WTC11 (cell line): ENCODE measurements at regions not wholly inside any gene's neighbourhood (a gene's known extent, or its start where the extent isn't known, plus 50 kb on each side); places are given as distances from the start of the nearest gene placed in this dataset.

Source experiments
- CBFB ChIP-seq: sonication (generic); formaldehyde crosslinking; IDR thresholded peaks from 2 replicates; pipeline ENCODE4 v1.8.1; 2022; ENCODE audit warnings: mild to moderate bottlenecking, low read depth, missing genetic modification reagents
- CREM ChIP-seq: sonication (generic); formaldehyde crosslinking; IDR thresholded peaks from 2 replicates; pipeline ENCODE4 v1.8.1; 2022; ENCODE audit warnings: mild to moderate bottlenecking, missing genetic modification reagents, moderate library complexity
- CTCF ChIP-seq: fragments of 200-600 bp; IDR thresholded peaks from 2 replicates; pipeline ENCODE4 v1.8.0; 2022; ENCODE audit warnings: antibody characterized with exemption
- IRF2 ChIP-seq: sonication (generic); formaldehyde crosslinking; IDR thresholded peaks from 2 replicates; pipeline ENCODE4 v1.8.0; 2022; ENCODE audit warnings: low read depth, missing genetic modification reagents, borderline replicate concordance
- NR3C1 ChIP-seq: sonication (generic); formaldehyde crosslinking; conservative IDR thresholded peaks from 2 replicates; pipeline ENCODE4 v1.8.1; 2023; ENCODE audit warnings: low read depth, mild to moderate bottlenecking, missing genetic modification reagents
- SMAD3 ChIP-seq: sonication (generic); formaldehyde crosslinking; IDR thresholded peaks from 2 replicates; pipeline ENCODE4 v1.8.0; 2022; ENCODE audit warnings: missing genetic modification reagents, mild to moderate bottlenecking, borderline replicate concordance
- TCF7 ChIP-seq: sonication (generic); formaldehyde crosslinking; IDR thresholded peaks from 2 replicates; pipeline ENCODE4 v1.8.0; 2022; ENCODE audit warnings: mild to moderate bottlenecking, low read depth, missing genetic modification reagents, moderate library complexity
- TEAD4 ChIP-seq: sonication (generic); formaldehyde crosslinking; IDR thresholded peaks from 2 replicates; pipeline ENCODE4 v1.8.0; 2022; ENCODE audit warnings: mild to moderate bottlenecking, missing genetic modification reagents
- ZNF138 ChIP-seq: sonication (generic); formaldehyde crosslinking; conservative IDR thresholded peaks from 2 replicates; pipeline ENCODE4 v1.8.1; 2022; ENCODE audit warnings: mild to moderate bottlenecking, moderate library complexity, missing genetic modification reagents
- ZNF232 ChIP-seq: sonication (generic); formaldehyde crosslinking; IDR thresholded peaks from 2 replicates; pipeline ENCODE4 v1.8.0; 2022; ENCODE audit warnings: mild to moderate bottlenecking, missing genetic modification reagents
- ZNF423 ChIP-seq: fragments of 250-450 bp; sonication (Bioruptor Pico); IDR thresholded peaks from 2 replicates; pipeline ENCODE4 v2.1.2; 2022; ENCODE audit warnings: mild to moderate bottlenecking, moderate library complexity

DNA sequence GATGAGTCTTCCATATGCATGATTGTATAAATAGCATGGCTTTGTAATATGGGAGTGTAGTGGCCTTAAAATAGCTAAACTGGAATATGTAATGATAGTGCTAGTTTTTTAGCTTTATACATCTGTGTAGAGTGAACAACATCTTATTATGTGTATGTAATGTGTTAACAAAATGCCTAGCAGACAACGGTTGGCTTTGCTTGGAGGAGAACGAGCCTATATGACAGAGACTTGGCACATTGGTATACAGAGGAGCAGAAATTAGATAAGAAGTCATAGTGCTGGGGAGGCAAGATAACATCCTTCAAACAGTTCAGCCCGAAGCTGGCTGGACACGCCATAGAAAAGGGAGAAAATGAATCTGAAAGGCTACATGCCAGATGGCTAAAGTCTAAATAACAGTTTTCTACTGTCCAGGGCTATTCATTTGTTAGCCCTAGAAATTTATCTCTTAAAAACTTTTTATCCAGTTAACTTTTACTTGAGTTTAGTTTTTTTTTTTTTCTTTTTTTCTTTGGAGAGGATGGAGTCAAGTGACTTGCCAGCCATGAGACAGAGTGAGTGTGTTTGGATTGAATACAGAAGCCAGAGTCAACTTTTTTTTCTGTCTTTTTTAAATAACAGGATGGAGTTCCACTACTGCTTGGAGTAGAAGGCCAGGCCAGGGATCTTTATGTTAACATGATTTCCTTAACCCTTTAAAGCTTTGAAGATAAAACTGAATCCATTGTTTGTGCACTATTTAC lies 214.4 kb upstream of the ACTBL2 start:
- TF ChIP-seq CTCF, result no peak
- no peak for TF ChIP-seq ZNF232 (CRISPR knock-in tag)
- no peak for TF ChIP-seq TEAD4
- no peak for TF ChIP-seq SMAD3 (CRISPR knock-in tag)
- TF ChIP-seq CREM (CRISPR knock-in tag), result no peak
- no peak for TF ChIP-seq NR3C1
- TF ChIP-seq CBFB (CRISPR knock-in tag), result no peak
- TF ChIP-seq ZNF423, result no peak
- no peak for TF ChIP-seq ZNF138
- TF ChIP-seq TCF7, result no peak
- no peak for TF ChIP-seq IRF2
